GM18858 (cell line): ENCODE measurements at regions not wholly inside any gene's neighbourhood (a gene's known extent, or its start where the extent isn't known, plus 50 kb on each side); places are given as distances from the start of the nearest gene placed in this dataset.
"Not testable (repeated sequence)": the region's sequence is repeated elsewhere in the genome, so short reads cannot be mapped to it uniquely, and the experiment has no call there.

Source experiments
- ATAC-seq: cut with Tn5 transposase; IDR thresholded peaks from one replicate; pipeline ENCODE4 v1.9.1; 2021; ENCODE audit not compliant: unreplicated experiment

DNA sequence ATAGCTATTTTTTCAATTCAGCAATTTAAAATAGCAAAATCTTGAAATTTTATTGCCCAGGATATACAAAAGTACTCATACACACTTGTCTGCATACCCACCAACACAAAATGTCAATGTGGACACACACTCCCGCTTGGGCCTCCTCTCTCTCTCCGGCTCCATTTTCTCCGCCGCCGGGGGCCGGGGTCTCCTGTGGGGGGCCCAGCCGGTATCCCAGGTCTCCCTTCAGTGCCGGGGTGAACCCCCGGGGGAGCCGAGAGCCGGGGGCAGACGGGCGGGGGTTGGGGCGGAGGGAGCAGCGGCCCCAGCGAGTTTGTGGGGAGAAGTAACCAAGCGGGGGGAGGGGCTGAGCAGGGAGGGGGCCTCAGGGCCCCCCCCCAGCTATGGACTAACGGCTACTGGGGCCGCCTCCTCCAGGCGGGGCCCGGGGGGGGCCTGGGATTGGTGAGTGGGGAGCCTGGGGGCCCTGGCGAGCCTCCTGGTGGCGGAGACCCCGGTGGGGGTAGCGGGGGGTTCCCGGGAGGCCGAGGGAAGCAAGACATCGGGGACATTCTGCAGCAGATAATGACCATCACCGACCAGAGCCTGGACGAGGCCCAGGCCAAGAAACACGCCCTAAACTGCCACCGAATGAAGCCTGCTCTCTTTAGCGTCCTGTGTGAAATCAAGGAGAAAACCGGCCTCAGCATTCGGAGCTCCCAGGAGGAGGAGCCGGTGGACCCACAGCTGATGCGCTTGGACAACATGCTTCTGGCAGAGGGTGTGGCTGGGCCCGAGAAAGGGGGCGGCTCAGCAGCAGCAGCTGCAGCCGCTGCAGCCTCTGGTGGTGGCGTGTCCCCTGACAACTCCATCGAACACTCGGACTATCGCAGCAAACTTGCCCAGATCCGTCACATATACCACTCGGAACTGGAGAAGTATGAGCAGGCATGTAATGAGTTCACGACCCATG lies 56.6 kb downstream of the CHST2 start:
- ATAC-seq, result not testable (repeated sequence)

DNA sequence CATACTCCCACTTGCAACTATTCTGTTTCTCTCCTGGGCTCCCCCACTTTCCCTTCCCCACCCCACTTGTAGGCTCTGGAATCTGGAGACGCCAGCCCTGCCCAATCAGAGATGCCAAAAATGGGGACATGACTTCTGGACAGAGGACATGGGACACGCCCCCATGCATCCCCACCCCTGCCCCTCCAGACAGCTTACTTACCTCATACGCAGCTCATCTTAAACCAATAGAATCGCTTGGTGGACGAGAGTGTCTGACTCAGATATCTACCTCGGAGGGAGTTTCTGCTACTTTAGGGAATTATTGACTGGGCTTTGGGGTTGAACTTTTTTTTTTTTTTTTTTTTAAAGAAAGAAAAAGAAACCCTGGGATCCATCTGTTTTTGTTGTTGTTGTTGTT lies 58.4 kb downstream of the CHST2 start:
- ATAC-seq, result not testable (repeated sequence)

DNA sequence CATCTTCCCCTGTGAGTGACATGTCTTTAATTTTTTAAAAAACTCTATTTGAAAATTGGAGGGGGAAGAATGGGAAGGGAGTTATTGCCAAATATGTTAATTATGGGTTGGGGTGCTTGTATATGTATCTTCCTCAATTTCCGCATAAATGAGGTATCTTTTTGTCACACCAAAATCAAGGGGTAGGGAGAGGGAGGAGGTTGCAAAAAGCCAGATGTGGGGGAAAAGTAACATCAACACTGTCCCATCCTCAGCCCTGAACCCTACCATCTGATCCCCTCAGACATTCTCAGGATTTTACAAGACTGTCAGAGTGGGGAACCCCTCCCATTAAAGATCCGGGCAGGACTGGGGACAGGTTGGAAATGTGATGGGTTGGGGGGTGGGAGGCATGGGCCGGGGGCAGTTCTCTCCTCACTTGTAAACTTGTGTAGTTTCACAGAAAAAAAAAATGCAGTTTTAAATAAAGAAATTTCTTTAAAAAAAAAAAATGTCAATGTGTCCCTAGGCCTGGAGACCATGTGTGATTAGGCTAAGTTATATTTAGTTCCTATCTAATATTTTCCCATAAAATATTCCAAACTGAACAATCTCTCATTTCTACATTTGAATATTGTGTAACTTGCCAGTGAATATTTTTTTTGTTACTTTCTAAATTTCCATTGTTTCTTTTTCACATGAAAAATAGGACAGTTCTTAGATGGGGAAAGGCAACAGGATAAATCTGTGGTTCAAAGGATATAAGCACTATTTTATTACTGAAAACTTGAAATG lies 59.4 kb downstream of the CHST2 start:
- not testable (repeated sequence) for ATAC-seq

DNA sequence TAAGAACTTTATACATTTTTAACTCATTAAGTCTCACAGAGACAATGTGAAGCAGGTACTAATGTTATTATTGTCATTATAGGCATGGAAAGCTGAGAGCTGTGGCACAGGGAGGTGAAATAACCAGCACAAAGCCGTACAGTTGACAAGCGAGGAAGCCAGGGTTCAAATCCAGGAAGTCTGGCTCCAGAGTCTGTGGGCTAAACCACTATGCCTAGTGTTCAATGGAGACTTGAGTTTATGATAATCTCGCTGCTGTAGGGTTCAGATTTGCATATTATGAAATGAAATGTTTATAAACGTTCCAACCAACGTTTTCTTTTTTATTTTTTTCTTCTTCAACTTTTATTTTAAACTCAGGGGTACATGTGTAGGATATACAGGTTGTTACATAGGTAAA lies 60.0 kb downstream of the CHST2 start:
- ATAC-seq, result no peak

DNA sequence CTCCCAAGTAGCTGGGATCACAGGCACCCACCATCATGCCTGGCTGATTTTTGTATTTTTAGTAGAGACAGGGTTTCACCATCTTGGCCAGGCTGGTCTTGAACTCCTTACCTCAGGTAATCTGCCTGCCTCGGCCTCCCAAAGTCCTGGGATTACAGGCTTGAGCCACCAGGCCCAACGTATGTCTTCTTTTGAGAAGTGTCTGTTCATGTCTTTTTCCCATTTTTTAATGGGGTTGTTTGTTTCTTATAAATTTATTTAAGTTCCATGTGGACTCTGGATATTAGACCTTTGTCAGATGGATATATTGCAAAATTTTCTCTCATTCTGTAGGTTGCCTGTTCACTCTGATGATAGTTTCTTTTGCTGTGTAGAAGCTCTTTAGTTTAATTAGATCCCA lies 61.3 kb downstream of the CHST2 start:
- ATAC-seq, result not testable (repeated sequence)

DNA sequence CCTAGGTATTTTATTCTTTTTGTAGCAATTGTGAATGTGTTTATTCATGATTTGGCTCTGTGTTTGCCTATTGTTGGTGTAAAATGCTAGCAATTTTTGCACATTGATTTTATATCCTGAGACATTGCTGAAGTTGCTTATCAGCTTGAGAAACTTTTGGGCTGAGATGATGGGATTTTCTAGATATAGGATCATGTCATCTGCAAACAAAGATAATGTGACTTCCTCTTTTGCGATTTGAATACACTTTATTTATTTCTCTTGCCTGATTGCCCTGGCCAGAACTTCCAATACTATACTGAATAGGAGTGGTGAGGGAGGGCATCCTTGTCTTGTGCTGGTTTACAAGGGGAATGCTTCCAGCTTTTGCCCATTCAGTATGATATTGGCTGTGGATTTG lies 62.4 kb downstream of the CHST2 start:
- not testable (repeated sequence) for ATAC-seq

DNA sequence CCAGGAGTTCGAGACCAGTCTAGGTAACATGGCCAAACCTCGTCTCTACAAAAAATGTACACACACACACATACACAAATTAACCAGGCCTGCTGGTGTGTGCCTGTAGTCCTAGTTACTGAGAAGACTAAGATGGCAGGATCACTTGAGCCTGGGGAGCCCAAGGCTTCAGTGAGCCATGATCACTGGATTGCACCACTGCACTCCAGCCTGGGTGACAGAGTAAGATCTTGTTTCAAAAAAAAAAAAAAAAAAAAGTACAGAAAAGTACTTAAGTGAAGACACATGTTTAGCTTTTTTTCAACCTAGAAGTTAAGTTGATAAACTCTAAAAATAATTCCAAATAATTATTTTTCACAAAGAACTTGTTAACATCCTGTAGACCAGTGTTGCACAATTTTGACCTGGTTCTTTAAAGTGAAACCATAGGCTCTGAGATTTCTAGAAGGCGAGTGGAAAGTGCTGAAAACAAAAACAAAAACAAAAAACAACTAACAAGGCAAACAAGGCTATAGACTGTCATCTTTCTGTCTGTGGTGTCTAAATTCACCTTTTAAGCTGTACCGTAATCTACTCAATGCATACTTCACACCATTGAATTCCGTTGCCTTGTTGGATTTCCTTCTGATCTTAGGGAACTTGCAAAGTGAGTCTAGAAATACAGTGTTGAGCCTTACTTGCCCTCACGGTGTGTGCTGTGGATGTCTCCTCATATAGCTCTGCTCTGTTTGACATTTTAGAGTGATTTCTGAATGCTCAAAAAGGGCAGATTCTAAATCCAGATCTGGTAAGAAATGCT lies 63.5 kb downstream of the CHST2 start:
- no peak for ATAC-seq

DNA sequence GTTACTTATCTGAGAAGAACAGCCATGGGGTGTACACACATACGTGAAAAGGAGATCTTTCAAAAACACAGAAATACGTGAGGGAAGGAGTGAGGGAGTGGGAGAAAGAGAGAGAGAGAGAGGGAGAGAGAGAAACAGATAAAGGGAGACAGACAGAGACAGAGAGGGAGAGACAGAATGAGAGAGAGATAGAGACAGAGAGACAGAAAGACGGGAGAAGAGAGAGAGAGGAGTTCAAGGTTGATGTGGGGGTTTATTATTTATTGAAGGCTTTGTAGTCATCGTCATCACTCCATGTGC lies 64.0 kb downstream of the CHST2 start:
- no peak for ATAC-seq

DNA sequence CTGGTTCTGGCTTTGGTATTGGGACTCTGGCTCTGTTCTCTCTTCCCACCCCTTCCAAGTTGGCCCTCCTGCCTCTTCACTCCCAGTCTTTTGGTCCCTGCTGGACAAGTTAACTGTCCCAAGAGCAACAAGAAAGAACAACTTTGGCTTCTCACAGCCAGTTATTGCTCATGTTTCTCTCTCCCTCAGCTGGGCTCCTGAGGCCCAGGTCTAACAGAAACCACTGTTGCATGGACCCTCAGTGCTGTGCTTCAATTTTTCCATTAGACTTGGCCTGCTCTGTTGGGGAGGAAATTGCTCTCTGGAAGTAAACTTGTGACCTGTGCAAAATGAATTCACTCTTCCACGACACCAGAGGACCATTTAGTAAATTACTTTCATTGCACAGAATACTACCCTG lies 64.5 kb downstream of the CHST2 start:
- ATAC-seq, result no peak

DNA sequence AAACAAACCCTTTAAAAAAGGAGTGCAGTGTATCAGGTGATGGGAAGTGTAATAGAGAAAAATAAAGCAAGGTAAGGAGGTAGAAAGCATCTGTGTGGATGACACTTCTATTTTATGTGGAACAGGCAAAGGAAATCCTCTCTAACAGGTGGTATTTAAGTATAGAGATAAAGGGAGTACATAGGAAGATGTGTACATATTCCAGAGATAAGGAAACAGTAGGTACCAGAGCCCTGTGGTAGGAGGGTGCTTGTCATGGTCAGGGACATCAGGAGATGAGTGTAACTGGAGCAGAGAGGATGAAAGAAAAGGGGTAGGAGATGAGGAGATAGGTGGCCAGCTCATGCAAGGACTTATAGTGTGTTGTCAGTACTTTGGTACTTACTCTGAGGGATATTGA lies 65.8 kb downstream of the CHST2 start:
- ATAC-seq, result no peak

DNA sequence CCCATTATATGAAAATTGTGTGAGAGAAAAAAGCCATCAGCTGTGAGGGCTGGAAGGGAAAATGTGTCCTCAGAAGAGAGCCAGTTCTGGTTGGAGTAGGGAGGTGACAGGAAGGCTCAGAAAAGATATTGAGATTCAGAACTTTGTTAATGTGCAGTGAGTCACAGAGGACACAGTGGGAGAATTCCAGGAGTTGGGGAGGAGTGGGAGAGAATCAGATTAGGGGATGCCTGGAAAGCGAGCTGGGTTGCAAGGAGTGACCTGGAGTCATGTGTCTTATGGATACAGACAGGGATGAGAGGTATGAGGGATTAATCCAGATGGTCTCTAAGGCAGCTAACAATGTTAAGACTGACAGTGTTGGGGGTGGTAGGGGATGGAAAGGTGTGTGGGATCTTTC lies 67.5 kb downstream of the CHST2 start:
- ATAC-seq, result no peak

DNA sequence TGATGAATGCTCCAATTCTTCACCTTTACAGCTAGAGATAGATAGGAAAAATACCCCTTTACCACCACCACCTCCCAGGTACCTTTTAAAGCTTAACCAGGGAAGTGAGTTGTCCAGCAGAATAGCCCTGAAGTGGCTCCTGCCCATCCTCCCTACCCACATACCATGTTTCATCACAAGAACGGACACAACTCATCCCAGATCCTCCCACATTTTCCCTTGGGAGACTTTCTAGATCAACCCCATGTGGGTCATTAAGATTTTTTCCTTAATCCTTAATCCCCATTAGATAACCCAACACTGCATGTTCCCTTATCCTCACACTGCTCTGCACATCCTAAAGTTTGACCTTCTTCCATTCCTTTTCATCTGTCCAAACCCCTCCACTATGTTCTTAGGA lies 69.3 kb downstream of the CHST2 start:
- no peak for ATAC-seq

DNA sequence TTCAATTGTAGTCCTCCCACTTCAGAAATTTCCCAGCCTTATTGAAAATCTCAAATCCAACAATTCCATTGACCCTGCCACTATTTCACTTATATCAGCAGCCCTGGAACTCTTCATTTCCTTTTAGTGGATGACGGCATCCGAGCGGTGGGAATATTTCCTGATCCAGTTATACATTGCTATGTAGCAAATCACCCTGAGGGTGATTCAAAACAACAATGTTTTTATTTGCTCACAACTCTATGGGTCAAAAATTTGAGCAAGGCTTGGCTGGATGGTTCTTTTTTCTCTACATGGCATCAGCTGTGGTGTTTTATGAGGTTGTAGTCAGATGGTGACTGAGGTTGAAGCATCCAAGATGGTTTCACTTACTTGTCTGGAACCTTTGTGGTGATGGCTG lies 70.5 kb downstream of the CHST2 start:
- ATAC-seq, result no peak

DNA sequence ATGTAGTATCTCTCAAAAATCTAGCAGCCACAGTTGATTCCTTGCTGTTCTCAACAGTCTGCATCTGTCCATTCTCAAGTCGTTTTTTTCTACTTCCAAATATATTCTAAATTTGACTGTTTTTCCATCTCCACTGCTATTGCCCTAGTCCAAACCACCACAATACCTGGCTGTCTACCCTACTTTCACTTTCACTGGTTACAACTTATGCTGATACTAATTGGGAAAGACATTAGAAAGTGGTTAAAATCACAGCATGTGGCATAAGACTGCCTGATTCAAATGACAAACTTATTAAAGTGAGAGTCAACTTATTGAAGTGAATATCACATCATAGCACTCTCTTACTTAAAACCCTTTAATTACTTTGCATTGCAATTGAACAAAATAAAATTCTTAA lies 72.6 kb downstream of the CHST2 start:
- ATAC-seq, result no peak

DNA sequence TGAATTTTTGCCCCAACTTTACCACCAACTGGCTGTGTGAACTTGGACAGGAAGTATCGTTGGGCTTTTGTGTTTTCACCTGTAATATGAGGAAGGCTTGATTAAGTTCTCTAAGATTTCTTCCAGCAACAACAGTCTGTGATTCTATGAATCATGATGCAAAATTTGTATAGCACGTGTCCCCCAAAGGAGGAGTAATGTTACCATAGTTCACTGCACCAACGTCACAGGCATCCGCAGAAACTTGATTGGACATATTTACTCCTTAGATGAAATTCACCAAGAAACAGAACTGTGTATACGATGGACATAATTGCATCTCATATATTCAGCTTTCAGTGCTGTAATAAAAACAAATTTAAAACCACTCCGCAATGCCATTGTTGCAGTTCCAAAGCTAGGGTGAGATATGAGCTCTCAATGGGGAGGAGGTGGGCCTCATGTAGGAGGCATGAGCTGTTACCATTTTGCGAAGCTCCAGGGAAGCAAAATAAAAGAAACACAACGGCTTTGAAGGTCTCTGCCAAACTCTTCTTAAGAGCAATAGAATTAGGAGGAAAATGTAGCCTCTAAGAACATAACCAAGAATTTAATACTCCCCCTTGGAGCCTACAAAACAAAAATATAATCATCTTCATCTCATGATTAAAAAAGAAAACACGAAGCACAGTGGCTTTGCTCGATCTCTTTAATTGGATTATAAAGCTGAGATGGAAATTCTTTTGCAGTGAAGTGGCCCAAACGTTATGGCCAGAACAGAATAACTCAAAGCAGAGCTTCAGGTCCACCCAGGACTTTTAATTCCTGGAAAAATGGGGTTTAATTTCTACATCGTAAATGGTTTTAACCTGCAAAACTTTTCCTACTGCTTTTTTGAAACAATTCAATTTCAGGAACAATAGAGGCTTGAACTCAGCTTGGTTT lies 80.7 kb downstream of the CHST2 start:
- ATAC-seq, result no peak

DNA sequence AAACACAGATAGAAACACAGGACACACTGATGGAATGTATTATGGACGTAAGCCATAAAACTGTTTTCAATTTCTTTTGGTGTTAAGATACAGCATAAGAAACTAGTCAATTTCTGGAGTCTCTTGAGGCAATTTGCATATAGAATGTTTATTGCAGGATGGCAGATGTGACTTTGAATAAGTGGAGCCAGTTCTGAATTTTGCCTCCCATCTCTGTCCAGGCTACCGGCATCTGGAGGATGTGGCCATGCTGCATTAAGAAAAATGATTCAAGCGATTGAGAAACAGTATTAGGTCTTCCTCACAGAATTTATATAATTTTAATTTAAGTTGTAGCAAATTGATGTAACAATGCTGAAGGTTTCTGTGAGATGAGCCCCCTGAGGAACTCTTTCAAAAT lies 81.5 kb downstream of the CHST2 start:
- no peak for ATAC-seq

DNA sequence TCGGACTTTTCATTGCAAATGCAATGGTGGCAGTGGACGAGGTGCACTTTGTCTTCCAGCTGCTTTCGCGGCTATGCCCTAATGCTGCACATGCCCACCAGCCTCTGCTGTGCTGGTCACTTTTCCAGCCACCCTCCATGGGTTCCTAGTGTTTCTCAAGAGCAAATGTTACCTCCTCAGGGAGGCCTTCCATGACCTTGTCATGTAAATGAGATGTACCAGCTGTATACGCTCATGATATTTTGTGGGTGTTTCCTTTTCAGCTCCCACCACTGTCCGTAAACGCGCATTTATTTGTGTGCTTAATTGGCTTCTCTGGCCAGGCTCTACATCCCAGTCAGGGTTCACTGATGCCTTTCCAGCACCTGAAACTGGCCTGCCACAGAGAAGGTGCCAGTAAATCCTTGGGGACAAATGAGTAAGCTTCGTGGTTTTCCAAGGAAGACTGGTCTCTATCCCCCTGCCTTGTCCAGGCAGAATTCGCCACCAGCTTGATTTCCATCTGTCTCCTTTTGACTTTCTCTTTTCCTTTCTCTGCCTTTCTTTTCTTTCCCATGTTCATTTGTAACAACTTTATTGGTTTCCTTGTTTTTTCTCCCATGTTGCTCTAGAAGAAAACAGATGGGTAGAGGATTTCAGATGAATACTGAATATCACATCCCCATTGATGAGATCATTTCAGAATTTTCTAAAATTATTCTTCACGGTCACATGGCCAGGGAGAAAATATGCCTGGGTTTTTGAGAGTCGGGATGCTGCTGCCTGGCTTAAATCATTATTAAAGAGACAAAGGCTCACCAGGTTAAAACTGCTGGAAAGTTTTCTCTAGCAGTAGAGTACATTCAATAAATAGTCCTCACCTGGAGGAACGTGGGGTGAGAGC lies 82.5 kb downstream of the CHST2 start:
- ATAC-seq, result no peak

DNA sequence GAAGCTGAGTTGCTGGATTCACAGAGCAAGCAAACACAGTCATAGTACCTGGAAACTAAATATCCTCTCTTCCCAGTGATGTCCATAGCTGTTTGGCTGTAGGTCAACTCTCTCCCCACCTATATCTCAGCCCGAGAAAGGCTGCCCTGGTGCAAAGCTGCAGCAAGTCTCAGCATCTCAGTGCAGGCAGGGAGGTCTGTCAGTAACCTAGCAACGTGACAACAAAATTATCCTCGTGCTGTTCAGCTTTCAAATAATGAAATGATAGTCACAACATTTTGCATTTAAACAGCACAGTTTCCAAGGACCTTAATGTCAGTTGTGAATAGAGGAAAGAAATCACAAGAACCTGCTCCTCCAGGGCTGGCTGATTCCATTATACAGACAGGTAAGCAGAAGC lies 83.6 kb downstream of the CHST2 start:
- ATAC-seq, result no peak

DNA sequence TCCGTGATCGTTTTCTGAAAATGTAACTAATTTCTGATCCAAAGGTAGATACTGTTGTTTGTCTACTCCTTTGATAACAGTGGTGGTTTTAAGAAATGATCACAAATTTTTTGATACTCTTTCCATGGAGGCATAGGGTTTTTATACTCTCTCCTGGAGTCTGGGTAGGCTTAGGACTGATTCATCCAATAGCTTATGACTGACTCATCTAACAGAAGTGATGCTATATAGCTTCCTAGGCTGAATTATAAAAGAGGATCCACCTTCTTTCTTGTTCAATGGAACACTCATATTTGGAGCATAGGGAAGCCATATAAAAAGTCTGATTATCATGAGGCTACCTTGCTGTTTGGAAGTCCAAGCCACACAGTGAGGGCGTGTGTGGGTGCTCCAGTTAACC lies 84.3 kb downstream of the CHST2 start:
- no peak for ATAC-seq

DNA sequence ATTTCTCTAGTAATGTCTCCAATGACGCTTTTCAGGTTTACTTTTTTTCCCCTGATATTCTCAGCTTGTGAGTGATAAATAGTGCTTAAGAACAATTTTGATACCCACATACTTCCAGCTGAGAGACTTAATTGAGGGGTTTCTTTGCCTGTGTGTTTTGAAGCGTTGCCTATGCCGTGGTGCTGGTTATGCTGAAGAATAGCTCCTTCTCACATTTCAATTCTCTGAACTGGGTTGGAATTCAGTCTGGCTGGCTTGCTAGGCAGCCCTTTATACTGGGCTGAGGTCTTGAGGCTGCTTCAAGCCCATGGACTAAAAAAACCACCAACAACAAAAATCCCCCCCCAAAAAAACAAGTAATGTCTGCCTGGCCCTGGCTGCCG lies 87.4 kb downstream of the CHST2 start:
- ATAC-seq, result no peak
